Sigmoid colon (tissue), 3 donors: ENCODE measurements at regions not wholly inside any gene's neighbourhood (a gene's known extent, or its start where the extent isn't known, plus 50 kb on each side); places are given as distances from the start of the nearest gene placed in this dataset.
"Not testable (repeated sequence)": the region's sequence is repeated elsewhere in the genome, so short reads cannot be mapped to it uniquely, and the experiment has no call there.

Experiments used
- POLR2A ChIP-seq, 2 donors: fragments of 450-650 bp; IDR thresholded peaks; one replicate each; pipeline ENCODE4 v1.6.1; 2016; ENCODE audit warnings: antibody characterized with exemption in 2 of 2, mild to moderate bottlenecking in 2 of 2, moderate library complexity in 2 of 2
- TF ChIP-seq, protein P1 (sequence below), 4 experiments: fragments of 450-650 bp in 3 of 4; fragments of 200-600 bp in 1 of 4; IDR thresholded peaks; one replicate each; pipeline ENCODE4 v1.5.1; 2016 to 2019; ENCODE audit warnings: antibody characterized with exemption in 4 of 4, mild to moderate bottlenecking in 3 of 4, moderate library complexity in 2 of 4

DNA sequence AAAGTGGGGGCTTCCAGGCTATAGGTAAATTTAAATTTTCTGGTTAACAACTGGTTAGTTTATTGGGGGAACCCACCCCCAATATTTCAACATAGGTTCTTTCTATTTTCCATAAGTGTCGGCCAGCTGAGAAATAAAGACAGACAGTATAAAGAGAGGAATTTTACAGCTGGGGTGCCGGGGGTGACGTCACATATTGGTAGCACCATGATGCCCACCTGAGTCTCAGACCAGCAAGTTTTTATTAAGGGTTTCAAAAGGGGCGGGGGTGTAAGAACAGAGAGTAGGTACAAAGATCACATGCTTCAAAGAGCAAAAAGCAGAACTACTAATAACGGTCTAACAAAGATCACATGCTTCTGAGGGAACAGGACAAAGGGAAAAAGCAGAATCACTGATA, 192.7 kb upstream of the PIEZO2 start:
- TF ChIP-seq, protein P1, sequence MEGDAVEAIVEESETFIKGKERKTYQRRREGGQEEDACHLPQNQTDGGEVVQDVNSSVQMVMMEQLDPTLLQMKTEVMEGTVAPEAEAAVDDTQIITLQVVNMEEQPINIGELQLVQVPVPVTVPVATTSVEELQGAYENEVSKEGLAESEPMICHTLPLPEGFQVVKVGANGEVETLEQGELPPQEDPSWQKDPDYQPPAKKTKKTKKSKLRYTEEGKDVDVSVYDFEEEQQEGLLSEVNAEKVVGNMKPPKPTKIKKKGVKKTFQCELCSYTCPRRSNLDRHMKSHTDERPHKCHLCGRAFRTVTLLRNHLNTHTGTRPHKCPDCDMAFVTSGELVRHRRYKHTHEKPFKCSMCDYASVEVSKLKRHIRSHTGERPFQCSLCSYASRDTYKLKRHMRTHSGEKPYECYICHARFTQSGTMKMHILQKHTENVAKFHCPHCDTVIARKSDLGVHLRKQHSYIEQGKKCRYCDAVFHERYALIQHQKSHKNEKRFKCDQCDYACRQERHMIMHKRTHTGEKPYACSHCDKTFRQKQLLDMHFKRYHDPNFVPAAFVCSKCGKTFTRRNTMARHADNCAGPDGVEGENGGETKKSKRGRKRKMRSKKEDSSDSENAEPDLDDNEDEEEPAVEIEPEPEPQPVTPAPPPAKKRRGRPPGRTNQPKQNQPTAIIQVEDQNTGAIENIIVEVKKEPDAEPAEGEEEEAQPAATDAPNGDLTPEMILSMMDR (IDR thresholded peaks at IDR 0.05), result not testable (repeated sequence)
- not testable (repeated sequence) for TF ChIP-seq POLR2A (IDR thresholded peaks at IDR 0.05)
